ENCODE measurements at regions not wholly inside any gene's neighbourhood (a gene's known extent, or its start where the extent isn't known, plus 50 kb on each side); places are given as distances from the start of the nearest gene placed in this dataset.

- TF ChIP-seq CTCF (IDR thresholded peaks at IDR 0.05; ENCODE audit: borderline replicate concordance, extremely low read depth, low read length, poor library complexity, severe bottlenecking) (no peak), EZH2 (IDR thresholded peaks at IDR 0.05; ENCODE audit: borderline replicate concordance, low read depth, low read length, severe bottlenecking) (no peak)
Measured at GRCh38 chr3:169022457-169022856, 641.1 kb downstream of the MECOM start.
